HG03175 (cell line): ENCODE measurements at regions not wholly inside any gene's neighbourhood (a gene's known extent, or its start where the extent isn't known, plus 50 kb on each side); places are given as distances from the start of the nearest gene placed in this dataset.
"Not testable (repeated sequence)": the region's sequence is repeated elsewhere in the genome, so short reads cannot be mapped to it uniquely, and the experiment has no call there.

Experiments used
- ATAC-seq: cut with Tn5 transposase; IDR thresholded peaks from one replicate; pipeline ENCODE4 v1.9.1; 2021; ENCODE audit warnings: mild to moderate bottlenecking, moderate library complexity; ENCODE audit not compliant: unreplicated experiment

- no peak for ATAC-seq
Measured at GRCh38 chr4:43586813-43587212, 694.3 kb downstream of the GRXCR1 start.

GRCh38 chr4:43587758-43588157, 695.2 kb downstream of the GRXCR1 start:
- no peak for ATAC-seq

DNA sequence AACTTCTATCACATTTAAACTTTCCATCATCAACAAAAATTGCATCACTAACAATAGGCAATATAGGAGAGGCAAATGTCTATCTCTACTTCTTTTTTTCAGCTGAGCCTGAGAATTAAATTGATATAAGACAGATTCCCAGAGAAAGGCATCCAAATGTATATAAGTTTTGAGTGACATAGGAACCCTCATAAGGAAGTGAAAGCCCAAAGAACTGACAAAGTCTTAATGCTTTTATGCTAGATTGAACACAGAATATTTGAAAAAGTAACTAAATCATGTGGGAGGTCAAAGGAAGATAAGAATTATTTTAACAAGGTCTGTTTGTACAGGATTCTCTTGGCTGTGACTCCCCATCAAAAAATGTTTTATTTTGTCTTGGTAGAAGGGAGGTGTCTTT, 714.9 kb downstream of the GRXCR1 start:
- ATAC-seq, result peak; percentile 42

GRCh38 chr4:43607827-43608461, 715.4 kb downstream of the GRXCR1 start:
- ATAC-seq, result peak; percentile 95

GRCh38 chr4:43619219-43619618, 726.7 kb downstream of the GRXCR1 start:
- no peak for ATAC-seq

DNA sequence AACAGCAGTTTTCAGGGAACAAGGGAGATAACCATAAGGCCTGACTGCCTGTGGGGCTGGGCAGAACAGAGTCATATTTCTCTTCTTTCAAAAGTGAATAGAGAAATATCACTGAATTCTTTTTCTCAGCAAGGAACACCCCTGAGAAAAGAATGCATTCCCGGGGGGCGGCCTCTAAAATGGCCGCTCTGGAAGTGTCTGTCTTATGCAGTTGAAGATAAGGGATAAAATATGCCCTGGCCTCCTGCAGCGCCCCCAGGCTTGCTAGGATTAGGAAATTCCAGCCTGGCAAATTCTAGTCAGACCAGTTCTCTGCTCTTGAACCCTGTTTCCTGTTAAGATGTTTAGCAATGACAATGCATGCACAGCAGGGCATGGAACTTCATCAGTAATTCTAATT, 745.4 kb downstream of the GRXCR1 start:
- ATAC-seq, result not testable (repeated sequence)

GRCh38 chr4:43651991-43652390, 759.5 kb downstream of the GRXCR1 start:
- ATAC-seq, result no peak

DNA sequence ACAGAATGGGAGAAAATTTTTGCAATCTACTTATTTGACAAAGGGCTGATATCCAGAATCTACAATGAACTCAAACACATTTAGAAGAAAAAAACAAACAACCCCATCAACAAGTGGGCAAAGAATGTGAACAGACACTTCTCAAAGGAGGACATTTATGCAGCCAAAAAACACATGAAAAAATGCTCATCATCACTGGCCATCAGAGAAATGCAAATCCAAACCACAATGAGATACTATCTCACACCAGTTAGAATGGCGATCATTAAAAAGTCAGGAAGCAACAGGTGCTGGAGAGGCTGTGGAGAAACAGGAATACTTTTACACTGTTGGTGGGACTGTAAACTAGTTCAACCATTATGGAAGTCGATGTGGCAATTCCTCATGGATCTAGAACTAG, 767.0 kb downstream of the GRXCR1 start:
- not testable (repeated sequence) for ATAC-seq

DNA sequence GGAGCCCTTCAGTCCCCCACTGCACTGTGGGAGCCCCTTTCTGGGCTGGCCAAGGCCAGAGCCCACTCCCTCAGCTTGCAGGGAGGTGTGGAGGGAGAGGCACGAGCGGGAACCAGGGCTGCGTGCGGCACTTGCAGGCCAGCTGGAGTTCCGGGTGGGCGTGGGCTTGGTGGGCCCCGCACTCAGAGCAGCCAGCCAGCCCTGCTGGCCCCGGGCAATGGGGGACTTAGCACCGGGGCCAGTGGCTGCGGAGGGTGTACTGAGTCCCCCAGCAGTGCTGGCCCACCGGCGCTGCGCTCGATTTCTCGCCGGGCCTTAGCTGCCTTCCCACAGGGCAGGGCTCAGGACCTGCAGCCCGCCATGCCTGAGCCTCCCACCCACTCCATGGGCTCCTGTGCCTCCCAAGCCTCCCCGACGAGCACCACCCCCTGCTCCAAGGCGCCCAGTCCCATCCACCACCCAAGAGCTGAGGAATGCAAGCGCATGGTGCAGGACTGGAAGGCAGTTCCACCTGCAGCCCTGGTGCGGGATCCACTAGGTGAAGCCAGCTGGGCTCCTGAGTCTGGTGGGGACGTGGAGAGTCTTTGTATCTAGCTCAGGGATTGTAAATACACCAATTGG, 776.2 kb downstream of the KCTD8 start:
- not testable (repeated sequence) for ATAC-seq

GRCh38 chr4:43680421-43680820, 768.2 kb downstream of the KCTD8 start:
- no peak for ATAC-seq

DNA sequence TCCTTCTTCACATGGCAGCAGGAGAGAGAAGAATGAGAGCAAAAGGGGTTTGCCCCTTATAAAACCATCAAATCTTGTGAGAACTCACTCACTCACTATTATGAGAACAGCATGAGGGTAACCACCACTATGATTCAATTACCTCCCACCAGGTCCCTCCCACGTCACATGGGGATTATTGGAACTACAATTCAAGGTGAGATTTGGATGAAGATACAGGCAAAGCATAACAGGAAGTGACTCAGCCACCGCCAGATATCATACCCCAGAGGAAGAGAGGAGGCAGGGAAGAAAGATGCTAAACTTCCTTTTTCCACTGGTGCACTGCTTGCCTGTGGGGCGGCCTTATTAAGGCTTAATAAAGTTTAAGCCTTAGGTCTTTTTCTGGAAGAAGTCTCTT, 766.1 kb downstream of the KCTD8 start:
- ATAC-seq, result no peak

DNA sequence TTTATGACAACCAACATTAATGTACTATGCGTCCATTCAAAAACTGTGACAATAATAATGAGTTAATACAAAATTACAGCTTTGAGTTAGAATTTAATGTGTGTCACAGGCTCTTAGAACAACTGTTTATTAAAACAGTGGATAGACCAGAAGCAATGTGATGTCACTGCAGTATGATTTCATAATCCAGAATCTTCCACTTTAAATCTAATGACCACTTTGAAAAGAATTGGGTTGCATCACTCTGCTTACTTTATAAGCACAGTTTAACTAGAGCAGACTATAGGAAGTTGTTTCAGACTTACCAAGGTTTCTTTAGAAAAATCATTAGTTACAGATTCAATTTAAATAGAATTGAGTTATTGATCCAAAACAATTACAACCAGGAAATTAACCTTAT, 758.5 kb downstream of the KCTD8 start:
- ATAC-seq, result no peak

GRCh38 chr4:43693876-43694275, 754.7 kb downstream of the KCTD8 start:
- no peak for ATAC-seq

DNA sequence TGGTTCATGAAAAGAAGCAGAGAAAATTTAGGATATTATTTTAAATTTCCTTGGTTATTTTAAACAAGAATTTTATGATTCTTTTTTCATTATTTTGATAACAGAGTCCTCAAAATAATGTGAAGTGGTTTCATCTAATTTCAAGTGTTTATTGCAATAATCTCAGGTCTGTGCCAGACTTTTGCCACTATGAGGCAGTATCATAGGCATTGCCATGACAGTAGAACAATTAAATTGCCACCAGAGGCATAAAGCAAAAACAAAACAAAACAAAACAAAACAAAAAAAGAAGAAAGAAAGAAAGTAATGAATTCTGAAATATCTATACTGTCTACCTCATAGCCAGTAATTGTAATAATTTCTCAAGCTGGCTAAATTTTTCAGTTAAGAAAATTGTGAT, 739.2 kb downstream of the KCTD8 start:
- no peak for ATAC-seq

DNA sequence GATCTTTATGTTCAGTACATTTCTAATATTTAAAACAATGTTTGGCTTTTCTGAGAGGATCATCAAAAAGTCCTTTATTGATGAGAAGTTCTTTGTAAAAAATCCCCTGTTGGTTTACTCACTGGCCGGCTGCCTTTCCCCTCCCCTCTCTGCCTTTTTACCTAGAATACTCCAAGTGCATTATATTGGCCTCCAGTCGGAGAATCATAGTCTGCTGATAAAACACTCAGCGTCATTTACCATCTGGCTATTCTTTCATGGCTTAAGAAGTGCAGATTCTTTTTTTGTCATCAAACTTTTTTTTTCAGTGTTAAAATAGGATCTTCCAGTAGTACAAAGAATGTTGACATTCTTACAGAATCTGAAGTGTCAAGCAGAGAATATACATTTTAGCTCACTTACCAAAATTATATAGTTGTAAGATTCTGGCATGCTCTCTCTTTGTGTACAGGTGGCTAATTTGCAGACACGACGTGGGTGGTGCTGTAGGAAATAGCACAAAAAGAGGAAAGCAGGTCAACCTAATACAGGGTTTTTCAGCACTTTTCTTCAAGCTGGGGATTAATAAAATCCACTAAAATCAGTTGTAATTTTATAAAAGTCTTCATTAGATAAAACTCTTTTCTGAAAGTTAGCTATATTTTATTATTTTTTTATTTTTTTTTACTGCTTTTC, 731.8 kb downstream of the KCTD8 start:
- no peak for ATAC-seq

DNA sequence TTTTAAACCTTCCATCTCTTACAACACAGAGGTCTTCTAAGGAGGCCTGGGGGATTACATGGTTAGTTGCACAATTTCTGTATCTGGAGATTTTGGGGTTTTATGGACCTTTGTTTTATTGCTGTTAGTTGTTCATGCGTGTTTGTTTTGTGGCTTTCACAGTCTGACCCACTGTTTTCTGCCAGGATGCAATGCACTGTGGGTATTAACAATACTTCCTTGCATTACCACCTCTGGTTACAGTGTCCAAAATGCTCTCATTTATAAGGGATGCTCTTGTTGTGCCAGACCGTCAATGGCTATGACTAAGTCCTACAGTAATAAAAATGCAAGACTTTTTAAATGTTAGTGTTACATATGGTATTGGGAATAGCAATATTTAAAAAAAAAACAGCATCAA, 730.2 kb downstream of the KCTD8 start:
- ATAC-seq, result peak; percentile 43

GRCh38 chr4:43732829-43733426, 715.7 kb downstream of the KCTD8 start:
- no peak for ATAC-seq

DNA sequence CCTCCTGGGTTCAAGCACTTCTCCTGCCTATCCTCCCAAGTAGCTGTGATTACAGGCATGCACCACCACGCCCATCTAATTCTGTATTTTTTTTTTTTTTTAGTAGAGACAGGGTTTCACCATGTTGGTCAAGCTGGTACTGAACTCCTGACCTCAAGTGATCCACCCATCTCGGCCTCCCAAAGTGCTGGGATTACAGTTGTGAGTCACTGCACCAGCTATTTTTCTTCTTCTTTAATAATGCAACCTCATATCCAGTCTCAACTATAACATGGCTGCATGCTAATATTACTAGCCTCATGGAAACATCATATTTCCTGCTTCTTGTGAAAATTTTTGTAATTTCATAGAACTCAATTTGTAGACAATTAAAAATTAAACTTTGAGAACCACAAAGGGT, 706.5 kb downstream of the KCTD8 start:
- no peak for ATAC-seq

GRCh38 chr4:43754566-43754965, 694.0 kb downstream of the KCTD8 start:
- ATAC-seq, result no peak

- no peak for ATAC-seq
Measured at GRCh38 chr4:43757147-43757546, 691.5 kb downstream of the KCTD8 start.

DNA sequence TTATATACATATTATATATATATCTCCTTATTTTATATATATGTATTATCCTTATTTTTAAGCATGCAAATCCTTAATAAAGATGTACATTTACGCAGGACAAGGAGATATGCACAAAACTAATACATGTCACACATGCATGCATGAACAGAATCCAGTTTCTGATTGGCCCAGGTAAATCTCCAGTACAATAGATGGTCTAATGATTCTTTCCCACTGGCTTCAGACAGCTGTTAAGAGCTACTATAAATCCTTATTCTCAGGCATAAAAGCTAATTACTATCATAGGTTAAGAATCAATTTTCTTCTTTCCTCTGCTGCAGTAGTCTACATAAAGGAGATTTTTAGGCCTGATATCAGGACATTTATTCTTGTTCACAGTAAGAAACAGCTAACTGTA, 689.8 kb downstream of the KCTD8 start:
- ATAC-seq, result no peak

- ATAC-seq, result peak; percentile 58
Measured at GRCh38 chr4:43763029-43763610, 685.5 kb downstream of the KCTD8 start.
